ENCODE measurements at regions not wholly inside any gene's neighbourhood (a gene's known extent, or its start where the extent isn't known, plus 50 kb on each side); places are given as distances from the start of the nearest gene placed in this dataset.

GRCh38 chr4:158313566-158313965 is 103.3 kb downstream of the TMEM144 start:
- TF ChIP-seq ELK1 (CRISPR knock-in tag; IDR thresholded peaks at IDR 0.05) (no peak), STAT5A (IDR thresholded peaks at IDR 0.05; ENCODE audit: borderline replicate concordance, low read length) (no peak), MAZ (CRISPR knock-in tag; conservative IDR thresholded peaks at IDR 0.05 in 1 of 2, IDR thresholded peaks at IDR 0.05 in 1 of 2) (no peak), NFIX (CRISPR knock-in tag; IDR thresholded peaks at IDR 0.05; ENCODE audit: low read depth) (no peak), ZBTB43 (CRISPR knock-in tag; IDR thresholded peaks at IDR 0.05) (no peak), RCOR1 (IDR thresholded peaks at IDR 0.05; ENCODE audit: borderline replicate concordance in 1 of 2, low read depth in 2 of 2, low read length in 2 of 2) (no peak), ARID2 (IDR thresholded peaks at IDR 0.05) (no peak), ETS1 (conservative IDR thresholded peaks at IDR 0.05; ENCODE audit: control insufficient read depth, low read depth, low read length) (no peak), BMI1 (IDR thresholded peaks at IDR 0.05; ENCODE audit: low read length) (no peak), SRF (CRISPR knock-in tag; IDR thresholded peaks at IDR 0.05) (no peak), TRIM24 (IDR thresholded peaks at IDR 0.05) (no peak), SRSF9 (IDR thresholded peaks at IDR 0.05; ENCODE audit: borderline replicate concordance, low read depth, low read length) (no peak), CTCF (IDR thresholded peaks at IDR 0.05 in 2 of 3, conservative IDR thresholded peaks at IDR 0.05 in 1 of 3; ENCODE audit: insufficient read depth in 2 of 3, low read depth in 1 of 3, low read length in 3 of 3) (no peak)
